ENCODE measurements at regions not wholly inside any gene's neighbourhood (a gene's known extent, or its start where the extent isn't known, plus 50 kb on each side); places are given as distances from the start of the nearest gene placed in this dataset.
"Not testable (repeated sequence)": the region's sequence is repeated elsewhere in the genome, so short reads cannot be mapped to it uniquely, and the experiment has no call there.

- DNase-seq (ENCODE audit: low spot score), result no peak
These were observed 334.7 kb upstream of the CHRM2 start for GRCh38 chr7:136533732-136534131.

DNA sequence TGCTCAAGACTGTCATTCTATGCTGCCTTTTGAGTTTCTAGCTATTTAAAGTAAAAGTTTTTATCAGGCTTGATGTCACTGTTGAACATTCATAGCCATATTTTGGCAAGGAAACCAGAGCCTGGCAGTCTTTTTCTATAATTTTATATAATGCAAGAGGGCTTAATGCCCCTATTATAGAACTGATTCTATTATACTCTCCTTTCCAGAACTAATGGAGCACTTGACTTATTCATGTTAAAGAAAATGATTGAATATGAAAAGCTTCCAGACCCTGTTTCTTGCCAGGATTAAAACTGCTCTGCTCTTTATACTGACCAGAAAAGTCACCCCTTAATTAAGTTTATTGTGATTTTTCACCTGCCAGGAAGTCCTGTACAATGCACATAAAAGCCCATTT, 337.6 kb upstream of the CHRM2 start:
- no peak for DNase-seq (ENCODE audit: low spot score)

GRCh38 chr7:136528329-136528728, 340.1 kb upstream of the CHRM2 start:
- DNase-seq (ENCODE audit: low spot score), result no peak

DNA sequence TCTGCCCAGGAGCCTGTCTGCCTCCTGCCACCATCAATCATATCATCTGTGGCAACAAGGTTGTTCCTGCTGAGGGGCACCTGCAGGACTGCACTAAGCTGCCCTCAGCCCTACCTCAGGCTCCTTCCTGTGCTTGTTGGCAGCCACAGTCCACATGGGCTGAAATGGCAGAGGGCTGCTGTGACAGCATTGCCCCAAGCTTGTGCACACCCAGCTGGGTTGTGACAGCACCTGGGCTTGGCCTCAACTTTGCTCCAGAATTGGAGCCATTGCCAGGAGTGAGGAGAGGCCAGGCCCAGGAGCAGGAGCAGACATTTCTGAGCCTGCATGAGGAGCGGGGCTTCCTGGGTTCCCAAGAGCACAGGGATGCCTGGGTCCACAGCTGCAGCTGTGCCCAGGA, 340.9 kb upstream of the CHRM2 start:
- DNase-seq (ENCODE audit: low spot score), result no peak

DNA sequence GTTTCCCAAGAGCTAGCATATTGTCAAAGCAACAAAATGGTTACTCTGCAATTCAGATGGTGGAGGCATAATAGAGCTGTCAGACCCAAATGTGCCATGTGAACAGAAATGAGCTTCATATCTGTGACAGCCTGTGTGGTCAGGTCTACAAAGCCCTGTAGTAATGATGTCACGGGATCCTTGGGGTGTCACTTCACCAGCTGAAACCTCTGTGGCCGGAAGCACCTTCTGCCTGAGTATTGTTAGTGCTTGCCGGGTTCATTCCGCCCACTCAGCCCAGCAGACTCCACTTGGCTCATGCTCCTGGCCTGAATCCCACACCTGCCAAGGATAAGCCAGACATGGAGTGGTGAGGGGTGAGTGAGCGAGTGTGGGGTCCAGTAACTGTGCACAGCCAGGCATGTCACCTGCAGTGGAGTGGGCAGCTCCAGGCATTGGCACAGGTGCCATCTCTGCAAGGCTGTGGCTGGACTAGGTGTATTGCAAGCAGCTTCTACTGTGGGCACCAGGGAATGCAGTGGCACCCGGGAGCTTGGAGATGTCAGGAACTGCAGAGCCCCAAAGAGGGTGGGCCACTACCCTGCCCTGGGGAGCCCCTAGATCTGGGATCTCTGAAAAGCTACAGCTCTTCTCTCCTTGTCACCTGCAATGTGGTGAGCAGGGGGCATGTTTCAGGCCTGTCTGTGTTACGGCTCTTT, 341.9 kb upstream of the CHRM2 start:
- DNase-seq (ENCODE audit: low spot score), result no peak

- no peak for DNase-seq (ENCODE audit: low spot score)
These were observed 344.9 kb upstream of the CHRM2 start for GRCh38 chr7:136523571-136523970.

DNA sequence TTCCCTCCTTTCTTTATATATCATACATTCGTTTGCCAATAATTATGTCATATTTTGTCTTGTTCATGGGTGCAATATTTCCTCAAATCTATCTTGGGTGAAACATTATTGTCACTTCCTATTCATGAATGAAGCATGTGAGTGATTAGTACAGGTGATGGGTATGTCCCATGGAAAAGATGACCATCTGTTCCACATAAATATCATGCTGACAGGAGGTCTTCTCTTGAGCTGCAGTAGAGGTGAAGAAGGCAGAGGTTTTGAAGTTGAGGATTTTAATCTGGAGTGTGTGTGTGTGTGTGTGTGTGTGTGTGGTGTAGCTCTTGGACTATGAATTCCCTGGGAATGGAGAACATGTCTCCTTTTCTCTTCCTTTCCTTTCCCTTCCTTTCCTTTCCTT, 350.5 kb upstream of the CHRM2 start:
- no peak for DNase-seq (ENCODE audit: low spot score)

GRCh38 chr7:136514776-136515175, 353.7 kb upstream of the CHRM2 start:
- DNase-seq (ENCODE audit: low spot score), result no peak

GRCh38 chr7:136513744-136514143, 354.7 kb upstream of the CHRM2 start:
- DNase-seq (ENCODE audit: low spot score), result no peak

DNA sequence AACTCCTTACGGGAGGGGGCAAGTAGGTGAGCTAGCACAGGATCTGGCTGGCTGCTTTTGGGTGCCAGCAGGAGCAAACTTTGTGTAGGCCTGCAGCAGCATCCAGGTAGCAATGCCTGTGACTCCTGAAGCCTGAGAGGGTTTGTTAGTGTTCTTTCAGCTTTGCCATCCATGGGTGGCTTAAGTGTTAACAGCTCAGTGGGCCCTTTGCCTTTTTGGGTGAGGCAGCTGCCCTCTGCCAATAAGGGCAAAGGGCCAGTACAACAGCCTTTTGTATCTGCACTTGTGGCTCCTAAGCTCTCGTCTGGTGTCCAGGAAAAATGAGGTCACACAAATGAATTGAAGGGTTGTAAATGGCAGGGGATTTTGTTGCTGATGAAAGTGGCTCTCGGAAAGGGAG, 359.0 kb upstream of the CHRM2 start:
- no peak for DNase-seq (ENCODE audit: low spot score)

DNA sequence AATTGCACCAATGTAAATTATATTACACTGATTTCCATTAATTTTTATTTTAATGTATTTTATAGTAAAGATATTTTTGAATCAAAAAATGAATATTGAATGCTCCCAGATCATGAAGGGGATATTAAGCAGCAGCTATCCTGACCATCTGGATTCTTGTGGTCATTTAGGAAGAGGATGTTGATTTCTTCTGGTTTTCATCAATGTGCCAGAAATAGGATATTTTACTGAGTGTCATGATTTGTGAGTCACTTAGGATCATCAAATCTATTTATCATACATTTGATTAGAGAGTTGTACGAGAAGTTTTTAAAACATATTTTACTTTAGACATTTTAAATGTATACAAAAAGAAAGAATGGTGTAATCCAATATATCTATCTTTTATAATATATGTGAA, 366.3 kb upstream of the CHRM2 start:
- no peak for DNase-seq (ENCODE audit: low spot score)

DNA sequence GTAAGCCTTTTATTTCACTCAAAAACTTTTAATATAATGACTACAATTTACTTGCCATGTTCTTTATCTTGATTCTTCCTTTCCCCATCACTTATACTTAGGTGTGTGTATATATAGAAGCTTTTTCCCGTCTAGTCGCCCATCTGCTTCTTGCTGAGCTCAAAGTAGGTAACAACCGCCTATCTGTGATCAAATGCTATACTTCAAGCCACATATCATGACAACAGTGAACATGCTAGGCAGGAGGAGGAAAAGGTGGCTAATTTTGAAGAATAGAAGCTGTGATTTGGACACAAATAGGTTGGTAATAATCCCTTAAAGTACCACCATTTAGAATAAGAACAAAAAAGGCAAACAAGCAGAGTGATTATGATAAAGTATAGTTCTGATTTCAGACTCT, 367.3 kb upstream of the CHRM2 start:
- no peak for DNase-seq (ENCODE audit: low spot score)

- DNase-seq (ENCODE audit: low spot score), result no peak
These were observed 371.9 kb upstream of the CHRM2 start for GRCh38 chr7:136496551-136496950.

GRCh38 chr7:136495081-136495480, 373.4 kb upstream of the CHRM2 start:
- no peak for DNase-seq (ENCODE audit: low spot score)

GRCh38 chr7:136492366-136492765, 376.1 kb upstream of the CHRM2 start:
- DNase-seq (ENCODE audit: low spot score), result no peak

- no peak for DNase-seq (ENCODE audit: low spot score)
These were observed 378.6 kb upstream of the CHRM2 start for GRCh38 chr7:136489808-136490207.

GRCh38 chr7:136480901-136481300, 387.6 kb upstream of the CHRM2 start:
- DNase-seq (ENCODE audit: low spot score), result no peak

- DNase-seq (ENCODE audit: low spot score), result no peak
These were observed 388.5 kb upstream of the CHRM2 start for GRCh38 chr7:136479922-136480321.

DNA sequence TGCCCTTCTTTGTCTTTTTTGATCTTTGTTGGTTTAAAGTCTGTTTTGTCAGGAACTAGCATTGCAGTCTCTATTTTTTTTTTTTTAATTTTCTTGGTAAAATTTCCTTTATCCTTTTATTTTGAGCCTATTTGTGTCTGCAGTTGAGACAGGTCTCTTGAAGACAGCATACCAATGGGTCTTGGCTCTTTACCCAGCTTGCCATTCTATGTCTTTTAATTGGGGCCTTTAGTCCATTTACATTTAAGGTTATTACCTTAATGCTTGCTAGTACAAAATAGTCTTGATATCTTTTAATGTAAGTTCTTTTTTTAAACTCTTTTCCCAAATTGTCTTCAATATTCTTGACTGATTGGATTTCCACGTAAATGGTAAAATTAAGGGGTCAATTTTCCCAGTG, 398.3 kb upstream of the CHRM2 start:
- DNase-seq (ENCODE audit: low spot score), result no peak

DNA sequence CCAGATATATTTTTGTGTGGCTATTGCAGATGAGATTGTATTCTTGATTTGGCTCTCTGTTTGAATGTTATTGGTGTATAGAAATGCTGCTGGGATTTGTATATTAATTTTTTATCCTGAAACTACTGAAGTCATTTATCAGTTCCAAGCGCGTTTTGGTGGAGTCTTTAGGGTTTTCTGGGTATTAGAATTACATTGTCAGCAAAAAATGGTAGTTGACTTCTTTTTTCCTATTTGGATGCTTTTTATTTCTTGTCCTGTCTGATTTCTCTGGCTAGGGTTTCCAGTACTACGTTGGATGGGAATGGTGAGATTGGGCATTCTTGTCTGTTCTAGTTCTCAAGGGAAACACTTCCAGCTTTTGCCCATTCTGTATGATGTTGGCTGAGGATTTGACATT, 415.5 kb upstream of the CHRM2 start:
- DNase-seq (ENCODE audit: low spot score), result no peak

- no peak for DNase-seq (ENCODE audit: low spot score)
These were observed 421.7 kb upstream of the CHRM2 start for GRCh38 chr7:136446751-136447150.

GRCh38 chr7:136441835-136442234, 426.6 kb upstream of the CHRM2 start:
- no peak for DNase-seq (ENCODE audit: low spot score)

DNA sequence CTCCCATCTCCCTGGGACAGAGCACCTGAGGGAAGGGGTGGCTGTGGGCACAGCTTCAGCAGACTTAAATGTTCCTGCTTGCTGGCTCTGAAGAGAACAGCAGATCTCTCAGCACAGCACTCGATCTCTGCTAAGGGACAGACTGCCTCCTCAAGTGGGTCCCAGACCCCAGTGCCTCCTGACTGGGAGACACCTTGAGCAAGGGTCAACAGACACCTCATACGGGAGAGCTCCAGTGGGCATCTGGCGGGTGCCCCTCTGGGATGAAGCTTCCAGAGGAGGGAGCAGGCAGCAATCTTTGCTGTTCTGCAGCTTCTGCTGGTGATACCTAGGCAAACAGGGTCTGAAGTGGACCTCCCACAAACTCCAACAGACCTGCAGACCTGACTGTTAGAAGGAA, 436.7 kb upstream of the CHRM2 start:
- DNase-seq (ENCODE audit: low spot score), result not testable (repeated sequence)

DNA sequence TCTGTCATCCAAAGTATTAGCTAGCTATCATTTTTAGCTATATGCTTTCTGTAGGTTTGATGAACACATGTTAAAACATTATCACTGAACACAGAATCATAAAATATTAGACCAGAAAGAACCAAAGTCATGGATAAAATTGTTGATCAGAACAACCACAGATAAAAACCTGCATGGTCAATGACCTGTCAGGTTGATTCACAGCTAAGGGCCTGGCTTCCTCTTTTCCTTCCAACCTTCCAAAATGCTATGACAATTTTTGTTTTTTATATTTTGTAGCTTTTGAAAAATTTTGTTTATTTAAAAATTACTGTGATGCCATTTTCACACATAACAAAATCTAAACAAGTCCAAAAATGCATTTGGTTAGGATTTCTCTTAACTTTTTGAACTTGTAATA, 444.4 kb upstream of the CHRM2 start:
- no peak for DNase-seq (ENCODE audit: low spot score)

DNA sequence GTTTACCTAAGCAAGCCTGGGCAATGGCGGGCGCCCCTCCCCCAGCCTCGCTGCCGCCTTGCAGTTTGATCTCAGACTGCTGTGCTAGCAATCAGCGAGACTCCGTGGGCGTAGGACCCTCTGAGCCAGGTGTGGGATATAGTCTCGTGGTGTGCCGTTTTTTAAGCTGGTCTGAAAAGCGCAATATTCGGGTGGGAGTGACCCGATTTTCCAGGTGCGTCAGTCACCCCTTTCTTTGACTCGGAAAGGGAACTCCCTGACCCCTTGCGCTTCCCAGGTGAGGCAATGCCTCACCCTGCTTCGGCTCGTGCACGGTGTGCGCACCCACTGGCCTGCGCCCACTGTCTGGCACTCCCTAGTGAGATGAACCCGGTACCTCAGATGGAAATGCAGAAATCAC, 442.6 kb upstream of the MTPN start:
- not testable (repeated sequence) for DNase-seq (ENCODE audit: low spot score)
